DND-41 (cell line): ENCODE measurements at regions not wholly inside any gene's neighbourhood (a gene's known extent, or its start where the extent isn't known, plus 50 kb on each side); places are given as distances from the start of the nearest gene placed in this dataset.

Experiments used
- ATAC-seq: fragments of 200-7000 bp; cut with Tn5 transposase; 3 replicates; pipeline ENCODE4 v1.9.1; 2021; ENCODE audit warnings: low read depth; ENCODE audit not compliant: insufficient read depth
- DNase-seq: peaks from one replicate; pipeline ENCODE4 v3.0.0-alpha.2; 2020
- H2AFZ ChIP-seq: 2 replicates; pipeline ENCODE4 v1.6.0; 2012; ENCODE audit warnings: low read depth, low read length
- H3K27ac ChIP-seq: 2 replicates; pipeline ENCODE4 v1.5.1; 2012; ENCODE audit warnings: low read length, inconsistent platforms
- H3K27me3 ChIP-seq: fragments of 200-600 bp; sonication (generic); 2 replicates; pipeline ENCODE4 v1.6.0; 2012; ENCODE audit warnings: low read length, mild to moderate bottlenecking, inconsistent platforms; ENCODE audit not compliant: insufficient read depth, poor library complexity
- H3K36me3 ChIP-seq: 2 replicates; pipeline ENCODE4 v1.5.1; 2012; ENCODE audit warnings: low read length, inconsistent platforms; ENCODE audit not compliant: insufficient read depth
- H3K4me1 ChIP-seq: 2 replicates; pipeline ENCODE4 v1.5.1; 2012; ENCODE audit warnings: mild to moderate bottlenecking, low read length; ENCODE audit not compliant: insufficient read depth
- H3K4me2 ChIP-seq: 2 replicates; pipeline ENCODE4 v1.6.0; 2012; ENCODE audit warnings: mild to moderate bottlenecking, moderate library complexity, low read length, inconsistent platforms; ENCODE audit not compliant: insufficient read depth
- H3K4me3 ChIP-seq, 2 experiments: fragments of 200-600 bp in 1 of 2; shearing (Covaris generic) in 1 of 2; 2 replicates each; pipeline ENCODE4 v1.5.1; 2012 to 2016; ENCODE audit warnings: inconsistent platforms in 2 of 2, low read length in 2 of 2, mild to moderate bottlenecking in 2 of 2, low read depth in 1 of 2, moderate library complexity in 1 of 2
- H3K79me2 ChIP-seq: 2 replicates; pipeline ENCODE4 v1.6.0; 2012; ENCODE audit warnings: low read length, inconsistent platforms; ENCODE audit not compliant: insufficient read depth
- H3K9ac ChIP-seq: 2 replicates; pipeline ENCODE4 v1.6.0; 2012; ENCODE audit warnings: low read depth, mild to moderate bottlenecking, inconsistent platforms, low read length, moderate library complexity
- H3K9me3 ChIP-seq: 2 replicates; pipeline ENCODE4 v1.5.1; 2012; ENCODE audit warnings: low read length, moderate library complexity, mild to moderate bottlenecking, inconsistent platforms; ENCODE audit not compliant: insufficient read depth, severe bottlenecking
- H4K20me1 ChIP-seq: 2 replicates; pipeline ENCODE4 v1.6.0; 2012; ENCODE audit warnings: low read length; ENCODE audit not compliant: insufficient read depth
- EZH2 ChIP-seq: IDR thresholded peaks from 3 replicates; pipeline ENCODE4 v1.6.1; 2012; ENCODE audit warnings: borderline replicate concordance, low read depth, mild to moderate bottlenecking, moderate library complexity, low read length, inconsistent platforms; ENCODE audit not compliant: severe bottlenecking
- TF ChIP-seq, protein P1 (sequence below): IDR thresholded peaks from 2 replicates; pipeline ENCODE4 v1.5.1; 2012; ENCODE audit warnings: borderline replicate concordance, low read length, moderate library complexity, mild to moderate bottlenecking; ENCODE audit not compliant: poor library complexity, severe bottlenecking; ENCODE audit errors: extremely low read depth

DNA sequence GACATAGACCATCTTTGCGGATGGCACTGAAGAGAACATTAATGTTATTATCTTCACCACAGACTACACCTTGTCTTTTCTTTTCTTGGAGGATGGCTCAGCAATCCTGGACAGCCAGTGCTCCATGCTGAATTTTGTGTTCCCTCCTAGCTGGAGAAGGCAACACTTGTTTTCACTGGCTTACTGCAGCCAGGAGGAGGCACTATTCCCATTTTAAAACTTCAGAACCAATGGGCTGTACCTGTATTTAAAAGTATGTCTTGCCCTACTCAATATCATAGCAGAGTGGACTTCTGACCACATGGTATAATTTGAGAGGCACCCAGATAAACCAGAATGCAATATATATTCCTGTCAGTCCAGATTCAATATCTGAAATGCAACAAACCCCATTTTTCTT is 53.3 kb upstream of the POGK start:
- no peaks in the 10 kb centered on the region for H3K9me3 ChIP-seq
- ATAC-seq (no peak), DNase-seq (no peak)
- H3K4me1 ChIP-seq: no peaks in the 10 kb centered on the region
- no peaks in the 10 kb centered on the region for H3K79me2 ChIP-seq
- H3K36me3 ChIP-seq: no peaks in the 10 kb centered on the region
- H3K27ac ChIP-seq: no peak overlapping the region
- no peaks in the 10 kb centered on the region for H4K20me1 ChIP-seq
- H3K4me2 ChIP-seq: no peak overlapping the region
- no peak overlapping the region for H2AFZ ChIP-seq
- no peak overlapping the region for H3K9ac ChIP-seq
- peaks cover 4% of the 10 kb centered on the region for H3K27me3 ChIP-seq
- no peak for TF ChIP-seq EZH2
- TF ChIP-seq, protein P1, sequence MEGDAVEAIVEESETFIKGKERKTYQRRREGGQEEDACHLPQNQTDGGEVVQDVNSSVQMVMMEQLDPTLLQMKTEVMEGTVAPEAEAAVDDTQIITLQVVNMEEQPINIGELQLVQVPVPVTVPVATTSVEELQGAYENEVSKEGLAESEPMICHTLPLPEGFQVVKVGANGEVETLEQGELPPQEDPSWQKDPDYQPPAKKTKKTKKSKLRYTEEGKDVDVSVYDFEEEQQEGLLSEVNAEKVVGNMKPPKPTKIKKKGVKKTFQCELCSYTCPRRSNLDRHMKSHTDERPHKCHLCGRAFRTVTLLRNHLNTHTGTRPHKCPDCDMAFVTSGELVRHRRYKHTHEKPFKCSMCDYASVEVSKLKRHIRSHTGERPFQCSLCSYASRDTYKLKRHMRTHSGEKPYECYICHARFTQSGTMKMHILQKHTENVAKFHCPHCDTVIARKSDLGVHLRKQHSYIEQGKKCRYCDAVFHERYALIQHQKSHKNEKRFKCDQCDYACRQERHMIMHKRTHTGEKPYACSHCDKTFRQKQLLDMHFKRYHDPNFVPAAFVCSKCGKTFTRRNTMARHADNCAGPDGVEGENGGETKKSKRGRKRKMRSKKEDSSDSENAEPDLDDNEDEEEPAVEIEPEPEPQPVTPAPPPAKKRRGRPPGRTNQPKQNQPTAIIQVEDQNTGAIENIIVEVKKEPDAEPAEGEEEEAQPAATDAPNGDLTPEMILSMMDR: peak; percentile 25
- no peak overlapping the region for H3K4me3 ChIP-seq

DNA sequence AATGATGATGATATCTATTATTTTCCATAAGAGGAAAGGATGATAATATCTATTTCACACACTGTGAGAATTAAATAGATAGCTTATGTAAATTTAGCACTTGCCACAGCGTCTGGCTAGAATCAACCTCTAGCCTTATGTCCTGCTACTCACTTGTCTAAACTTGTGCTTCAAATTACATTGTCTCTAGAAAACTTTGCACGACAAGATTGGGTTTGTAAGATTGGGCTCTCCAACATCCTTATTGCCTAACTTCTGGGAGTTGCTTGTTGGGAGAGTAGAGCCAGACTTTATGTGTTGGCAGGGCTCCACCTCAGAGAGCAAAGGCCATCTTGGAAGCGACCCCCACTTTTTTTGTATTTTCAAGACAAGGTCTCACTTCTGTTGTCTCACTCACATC is 50.0 kb upstream of the POGK start:
- no peak overlapping the region for H2AFZ ChIP-seq
- no peak for DNase-seq
- no peak overlapping the region for H3K9ac ChIP-seq

More for the DNA sequence above, 50.0 kb upstream of the POGK start:
- H4K20me1 ChIP-seq: no peaks in the 10 kb centered on the region
- no peaks in the 10 kb centered on the region for H3K9me3 ChIP-seq
- H3K36me3 ChIP-seq: no peaks in the 10 kb centered on the region
- H3K79me2 ChIP-seq: no peaks in the 10 kb centered on the region
- H3K27me3 ChIP-seq: peaks cover 4% of the 10 kb centered on the region
- no peaks in the 10 kb centered on the region for H3K4me1 ChIP-seq
- H3K27ac ChIP-seq: no peak overlapping the region
- H3K4me3 ChIP-seq: no peak overlapping the region
- H3K4me2 ChIP-seq: no peak overlapping the region
- TF ChIP-seq, protein P1: no peak
- no peak for TF ChIP-seq EZH2
- ATAC-seq: no peak
